CMK (cell line): ENCODE measurements at regions not wholly inside any gene's neighbourhood (a gene's known extent, or its start where the extent isn't known, plus 50 kb on each side); places are given as distances from the start of the nearest gene placed in this dataset.

Experiments
- DNase-seq: peaks from one replicate; pipeline ENCODE4 v3.0.0-alpha.2; 2010; ENCODE audit warnings: low read depth

DNA sequence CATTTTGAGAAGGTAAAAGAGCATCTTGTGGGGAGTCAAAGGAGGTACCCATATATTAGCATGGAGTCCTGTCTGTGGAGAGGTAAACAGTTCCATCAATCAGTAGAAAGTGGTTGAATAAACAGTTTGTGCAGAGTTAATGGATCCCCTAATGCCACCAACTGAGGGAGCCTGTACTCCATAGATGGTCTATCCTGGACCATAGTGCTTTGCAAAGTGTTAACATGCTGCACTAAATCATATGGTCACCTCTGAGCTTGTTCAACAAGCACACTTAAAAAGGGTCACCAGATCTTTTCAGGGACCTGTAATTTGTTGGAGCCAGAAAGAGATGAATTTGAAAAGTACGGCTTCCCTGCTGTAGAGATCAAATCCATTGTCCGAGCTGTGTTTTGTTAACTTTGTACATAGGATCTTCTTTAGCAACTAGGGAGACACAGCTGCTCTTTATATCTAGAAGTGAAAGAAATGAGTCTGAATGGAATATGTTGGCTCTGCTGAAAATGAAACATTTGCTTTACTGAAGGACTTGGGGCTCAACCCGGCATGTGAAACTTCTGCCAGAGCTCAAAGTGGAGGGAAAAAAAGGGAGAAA is 366.4 kb downstream of the ETNK1 start:
- DNase-seq = no peak

DNA sequence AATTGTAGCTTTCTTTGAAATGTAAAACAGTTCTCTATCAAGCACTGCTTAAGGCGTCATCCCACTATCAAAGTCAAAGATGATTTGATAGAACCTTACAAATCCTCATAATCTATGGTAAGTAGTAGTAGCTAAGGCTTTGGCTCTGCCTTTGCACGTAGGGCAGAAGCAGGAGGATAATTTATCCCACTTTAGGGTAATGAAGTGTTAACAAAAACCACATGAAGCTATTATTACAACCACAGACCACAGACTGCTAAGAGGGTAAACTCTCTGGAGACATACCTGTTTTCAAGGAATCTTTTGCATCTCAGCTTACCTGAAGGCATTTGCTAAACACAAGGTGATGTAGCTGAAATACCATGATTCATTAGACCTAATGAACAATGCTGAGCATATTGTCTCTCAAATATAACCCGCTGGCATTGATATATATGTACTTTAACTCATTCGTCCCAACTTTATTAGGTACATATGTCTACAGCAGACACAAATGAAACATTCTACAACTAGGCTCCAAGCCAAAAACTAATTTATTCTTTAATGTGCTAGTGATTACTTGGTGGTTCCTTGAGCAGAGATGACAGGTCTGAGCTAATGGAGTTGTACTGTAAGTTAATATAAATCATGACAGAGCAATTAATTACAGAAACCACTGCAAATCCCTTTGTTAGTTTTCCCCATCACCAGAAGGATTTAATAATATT is 368.8 kb downstream of the ETNK1 start:
- no peak for DNase-seq

GRCh38 chr12:22994316-22994675 is 369.3 kb downstream of the ETNK1 start:
- DNase-seq = no peak

GRCh38 chr12:23001487-23001886 is 376.5 kb downstream of the ETNK1 start:
- DNase-seq = no peak

- no peak for DNase-seq
These were observed 377.4 kb downstream of the ETNK1 start for GRCh38 chr12:23002381-23002780.

DNA sequence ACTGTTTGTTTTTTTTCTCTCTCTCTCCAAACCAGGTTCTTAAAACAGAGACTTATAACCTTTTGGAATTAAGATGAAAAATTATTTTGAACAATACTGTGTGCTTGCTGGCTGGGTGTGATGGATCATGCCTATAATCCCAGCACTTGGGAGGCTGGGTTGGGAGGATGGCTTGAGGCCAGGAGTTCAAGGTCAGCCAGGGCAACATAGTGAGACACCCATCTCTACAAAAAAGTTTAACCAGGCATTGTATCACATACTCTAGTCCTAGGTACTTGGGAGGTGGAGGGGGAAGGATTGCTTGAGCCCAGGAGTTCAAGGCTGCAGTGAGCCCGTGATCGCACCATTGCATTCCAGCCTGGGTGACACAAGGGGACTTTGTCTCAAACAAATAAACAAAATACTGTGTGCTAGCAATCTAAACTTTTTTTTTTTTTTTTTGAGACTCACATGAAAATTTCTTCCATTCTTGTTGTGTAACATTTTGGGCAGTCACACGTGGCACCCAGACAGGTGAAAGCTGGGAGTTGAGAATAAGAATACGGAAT is 379.6 kb downstream of the ETNK1 start:
- no peak for DNase-seq

DNA sequence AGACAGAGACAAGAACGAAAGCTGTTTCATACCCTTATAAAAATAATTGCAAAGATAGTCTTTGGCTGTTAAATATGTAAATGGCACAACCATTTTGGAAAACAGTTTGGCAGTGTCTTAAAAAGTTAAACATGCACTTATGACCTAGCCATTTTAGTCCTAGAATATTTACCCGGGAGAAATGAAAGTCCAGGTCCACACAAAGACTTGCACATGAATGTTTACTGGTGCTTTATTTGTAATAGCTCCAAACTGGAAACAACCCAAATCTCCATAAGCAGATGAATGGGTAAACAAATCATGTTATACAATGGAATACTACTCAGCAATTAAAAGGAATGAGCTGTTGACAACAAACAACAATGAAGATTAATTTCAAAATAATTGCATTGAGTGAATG is 380.4 kb downstream of the ETNK1 start:
- DNase-seq = no peak

DNA sequence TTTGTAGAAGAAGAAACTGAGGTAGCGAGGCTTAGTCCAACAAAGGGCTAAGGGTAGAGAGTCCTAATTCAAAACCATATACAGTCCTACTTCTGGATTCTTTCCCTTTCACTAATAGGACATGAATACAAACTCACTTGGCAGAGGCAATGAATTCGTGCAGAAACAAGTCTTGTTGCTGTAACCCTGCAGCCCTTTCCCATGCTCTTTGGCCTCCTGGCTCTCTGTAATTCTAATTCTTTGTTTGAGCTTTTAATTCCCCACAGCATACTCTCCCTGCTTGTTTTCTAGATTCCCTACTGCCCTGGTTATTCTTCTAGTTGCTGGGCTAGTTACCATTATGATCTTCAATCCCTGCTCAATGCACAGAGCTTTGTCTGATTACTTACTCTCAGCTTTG is 381.4 kb downstream of the ETNK1 start:
- no peak for DNase-seq

- no peak for DNase-seq
These were observed 383.7 kb downstream of the ETNK1 start for GRCh38 chr12:23008623-23009022.

- DNase-seq = no peak
These were observed 389.8 kb downstream of the ETNK1 start for GRCh38 chr12:23014749-23015148.

- DNase-seq = no peak
These were observed 400.5 kb downstream of the ETNK1 start for GRCh38 chr12:23025372-23026016.

DNA sequence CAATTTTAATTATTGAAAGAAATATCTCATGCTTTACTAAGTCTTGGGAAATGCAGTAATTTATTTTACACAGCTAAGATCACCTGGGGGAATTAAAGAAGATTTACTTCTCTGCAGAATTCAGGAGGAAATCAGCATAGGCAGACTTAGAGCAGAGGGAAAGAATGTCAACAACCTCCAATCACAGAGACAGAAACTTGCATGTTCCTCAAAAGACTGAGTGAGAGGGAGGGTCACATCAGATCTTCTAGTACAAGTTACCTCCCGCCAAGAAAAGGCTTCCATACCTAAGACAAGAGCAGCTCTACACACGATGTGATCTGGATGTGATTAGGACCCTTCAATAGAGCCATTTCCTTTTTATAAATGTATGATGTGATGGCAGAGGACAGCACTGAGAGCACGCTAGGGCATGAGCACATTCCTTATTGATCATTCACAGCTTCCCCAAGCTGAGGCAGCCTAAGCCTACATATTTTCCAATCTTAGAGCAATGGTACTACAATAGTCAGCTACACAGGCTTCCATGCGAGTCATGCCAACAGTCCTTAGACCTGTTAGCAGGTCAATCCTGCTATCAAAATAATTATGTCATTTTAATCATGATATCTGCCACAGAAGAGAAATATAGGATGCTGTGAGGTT is 403.3 kb downstream of the ETNK1 start:
- no peak for DNase-seq

- DNase-seq = no peak
These were observed 404.2 kb downstream of the ETNK1 start for GRCh38 chr12:23029185-23029584.

DNA sequence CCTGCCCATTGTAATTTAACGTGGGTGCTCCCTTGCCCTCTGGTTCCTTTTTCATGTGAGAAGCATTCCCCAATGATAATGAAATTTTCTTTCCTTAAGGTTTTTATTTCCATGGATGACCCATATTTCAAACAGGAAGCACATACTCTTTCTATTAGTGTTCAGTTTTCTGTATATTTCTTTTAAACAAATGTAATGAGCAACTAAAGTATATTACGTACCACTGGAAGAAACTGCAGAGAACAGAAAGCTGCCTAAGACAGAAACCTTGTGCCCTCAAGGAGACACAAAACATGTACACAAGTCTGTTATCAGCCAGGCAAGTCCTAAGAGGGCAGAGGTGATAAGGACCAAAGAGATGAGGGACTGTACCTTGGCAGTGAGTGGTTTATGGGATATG is 414.9 kb downstream of the ETNK1 start:
- no peak for DNase-seq

- no peak for DNase-seq
These were observed 416.8 kb downstream of the ETNK1 start for GRCh38 chr12:23041774-23042173.

- no peak for DNase-seq
These were observed 418.7 kb downstream of the ETNK1 start for GRCh38 chr12:23043646-23044045.

DNA sequence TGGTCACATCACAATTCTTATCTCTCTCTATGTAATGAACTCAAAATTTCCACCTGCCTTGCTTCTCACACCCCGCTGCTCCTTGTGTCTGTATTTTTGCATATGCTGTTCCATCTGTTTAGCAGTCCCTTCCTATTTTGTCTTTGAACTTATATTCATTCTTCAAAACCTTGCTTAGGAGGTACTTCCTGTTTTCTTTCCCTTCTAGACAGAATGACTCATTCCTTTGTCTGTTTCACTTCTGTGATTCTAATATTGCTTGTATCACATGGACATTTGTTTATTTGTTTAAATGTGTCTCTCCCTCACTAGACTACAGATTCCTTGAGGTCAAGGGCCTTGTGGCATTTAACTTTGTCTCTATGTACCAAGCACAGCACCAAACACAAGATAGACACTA is 424.2 kb downstream of the ETNK1 start:
- DNase-seq = no peak

DNA sequence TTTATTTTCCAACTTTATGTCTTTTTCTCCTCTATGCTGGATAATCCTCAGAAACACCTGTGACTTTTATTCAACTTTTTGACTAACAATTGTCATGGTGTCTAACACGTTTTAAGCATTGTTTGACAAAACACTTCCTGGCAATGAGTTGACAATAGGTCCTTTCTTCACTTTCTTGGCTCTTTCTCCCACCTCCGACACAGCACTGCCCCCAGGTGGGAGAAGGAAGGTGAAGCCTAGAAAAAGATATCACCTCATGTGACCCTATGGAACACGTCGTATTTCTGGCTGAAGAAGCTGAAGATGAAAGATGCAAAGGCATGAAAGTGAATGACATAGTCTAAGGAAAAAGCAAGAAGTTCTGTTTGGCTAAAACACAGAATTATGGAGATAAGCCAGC is 430.0 kb downstream of the ETNK1 start:
- no peak for DNase-seq

DNA sequence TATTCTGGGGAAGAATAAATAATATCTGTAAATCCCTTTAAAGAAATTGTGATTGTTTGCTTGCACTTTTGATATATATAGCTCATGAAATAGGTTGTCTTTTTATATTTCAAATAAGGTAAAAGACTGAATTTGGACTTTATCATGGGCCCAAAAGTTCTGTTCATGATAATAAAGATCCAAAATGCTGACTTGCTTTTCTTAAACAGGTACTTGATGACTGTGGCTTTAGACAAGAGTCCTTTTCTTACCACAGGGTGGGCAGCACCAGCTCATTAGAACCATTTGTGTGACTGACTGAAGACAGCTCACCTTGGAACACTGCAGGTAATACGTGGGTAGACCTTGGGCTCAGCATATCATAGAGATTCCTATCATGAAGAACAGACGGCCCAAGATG is 432.6 kb downstream of the ETNK1 start:
- no peak for DNase-seq

DNA sequence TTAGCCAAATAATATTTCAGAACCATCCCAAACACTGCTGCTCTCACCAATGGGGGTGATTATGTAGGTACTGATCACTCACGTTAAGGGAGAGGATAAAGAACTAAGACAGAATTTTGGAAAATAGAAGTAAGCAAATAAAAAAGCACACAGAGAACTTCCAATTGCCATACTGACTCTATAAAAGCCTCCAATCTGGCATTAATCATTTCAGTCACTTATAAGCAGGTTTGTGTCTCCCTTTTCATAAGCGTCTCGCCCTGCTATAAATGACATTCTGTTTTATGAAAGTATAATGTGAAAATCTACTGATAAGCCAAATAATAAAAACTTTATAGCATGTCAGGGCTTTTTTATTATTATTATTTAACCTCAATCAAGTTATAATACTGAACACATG is 435.2 kb downstream of the ETNK1 start:
- no peak for DNase-seq

GRCh38 chr12:23063206-23063605 is 438.2 kb downstream of the ETNK1 start:
- DNase-seq = no peak

DNA sequence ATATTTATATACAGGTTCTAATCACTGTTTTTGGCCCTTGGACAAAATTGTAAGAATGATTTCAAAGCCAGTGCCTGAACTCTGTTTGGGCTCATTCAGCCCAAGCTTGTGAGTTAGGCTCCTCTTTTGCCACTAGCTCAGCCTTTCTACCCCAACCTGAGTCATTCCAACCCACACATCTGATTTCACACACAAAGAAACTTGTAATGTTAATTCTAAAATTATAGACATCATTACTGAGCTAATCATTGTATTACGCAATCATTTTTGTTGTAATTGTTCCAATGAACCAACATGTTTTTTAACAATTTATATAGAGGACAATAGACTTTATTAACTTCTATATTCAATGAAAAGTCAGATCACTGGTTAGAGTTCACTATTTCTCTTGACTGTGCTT is 441.1 kb downstream of the ETNK1 start:
- DNase-seq = no peak

GRCh38 chr12:23083267-23083666 is 458.3 kb downstream of the ETNK1 start:
- no peak for DNase-seq
